DMS 273 (cell line): ENCODE measurements at regions not wholly inside any gene's neighbourhood (a gene's known extent, or its start where the extent isn't known, plus 50 kb on each side); places are given as distances from the start of the nearest gene placed in this dataset.
"Not testable (repeated sequence)": the region's sequence is repeated elsewhere in the genome, so short reads cannot be mapped to it uniquely, and the experiment has no call there.

Experiments
- DNase-seq: peaks from one replicate; lab custom pipeline; 2025; ENCODE audit not compliant: unreplicated experiment; lab: John Stamatoyannopoulos, UW

DNA sequence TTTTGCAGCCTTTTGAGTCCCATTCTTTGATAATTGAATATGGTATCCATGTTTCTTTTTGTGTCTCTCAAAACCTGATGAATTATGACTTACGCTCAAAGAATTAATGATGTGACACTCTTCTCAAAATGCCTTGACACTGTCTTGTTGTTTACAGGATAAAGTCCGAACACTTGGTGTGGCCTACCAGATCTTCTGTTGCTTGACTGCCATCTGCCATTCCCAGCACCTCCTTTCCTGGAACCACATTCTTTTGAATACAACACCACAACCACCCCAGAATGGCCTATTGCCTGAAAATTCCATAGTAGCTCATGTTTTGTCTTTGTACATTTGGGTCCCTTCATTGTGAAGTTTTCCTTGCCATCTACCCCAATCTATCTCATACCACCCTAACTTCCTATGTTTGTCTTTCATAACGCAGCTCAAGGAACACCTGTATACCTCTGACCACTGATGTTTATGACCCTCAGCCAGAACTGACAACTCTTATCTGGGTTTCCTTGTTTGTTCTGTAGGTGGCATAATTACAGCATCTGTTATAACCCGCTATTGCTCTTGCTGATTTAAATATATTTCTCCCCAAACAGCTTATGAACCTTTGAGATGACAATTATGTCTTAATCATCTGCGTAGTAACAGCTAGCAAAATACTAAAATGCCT is 991.3 kb downstream of the RAB28 start:
- DNase-seq, result no peak

DNA sequence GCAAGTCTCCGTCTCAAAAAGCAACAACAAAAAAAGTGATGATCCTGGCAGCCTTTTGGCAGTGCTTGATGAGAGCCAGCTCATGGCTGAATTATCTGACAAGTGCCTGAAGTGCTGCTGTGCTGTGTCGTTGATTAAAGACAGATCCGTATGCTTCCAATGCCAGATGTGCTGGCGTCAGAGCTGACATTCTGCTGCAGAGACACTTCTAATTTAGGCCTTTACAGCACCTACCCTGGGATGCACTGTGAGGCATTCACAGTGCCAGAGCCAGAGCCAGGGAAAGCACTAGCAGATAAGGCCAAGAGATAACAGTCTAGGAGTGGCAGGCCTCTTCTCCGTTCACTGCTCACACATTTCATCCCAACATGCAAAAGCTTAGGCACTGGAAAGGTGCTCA is 995.5 kb downstream of the RAB28 start:
- no peak for DNase-seq

DNA sequence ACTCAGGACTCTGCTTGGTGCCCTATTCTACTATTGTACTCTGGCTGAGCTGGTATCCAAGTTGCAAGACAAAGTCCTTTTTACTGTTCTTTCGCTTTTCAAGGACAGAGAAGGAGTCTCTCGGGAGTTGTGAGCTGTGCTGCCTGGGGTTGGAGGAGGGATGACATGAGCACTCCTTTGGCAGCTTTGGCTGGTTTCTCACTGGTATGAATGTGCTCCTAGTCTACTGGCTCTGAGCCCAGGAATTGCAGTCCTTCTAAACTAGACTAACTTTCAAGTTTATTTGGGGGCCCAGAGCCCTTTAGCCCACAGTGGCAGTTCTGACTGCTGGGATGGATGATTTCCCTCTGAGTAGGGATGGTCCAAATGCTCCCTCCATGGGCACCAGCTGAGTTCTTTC is 997.1 kb downstream of the RAB28 start:
- DNase-seq, result no peak

DNA sequence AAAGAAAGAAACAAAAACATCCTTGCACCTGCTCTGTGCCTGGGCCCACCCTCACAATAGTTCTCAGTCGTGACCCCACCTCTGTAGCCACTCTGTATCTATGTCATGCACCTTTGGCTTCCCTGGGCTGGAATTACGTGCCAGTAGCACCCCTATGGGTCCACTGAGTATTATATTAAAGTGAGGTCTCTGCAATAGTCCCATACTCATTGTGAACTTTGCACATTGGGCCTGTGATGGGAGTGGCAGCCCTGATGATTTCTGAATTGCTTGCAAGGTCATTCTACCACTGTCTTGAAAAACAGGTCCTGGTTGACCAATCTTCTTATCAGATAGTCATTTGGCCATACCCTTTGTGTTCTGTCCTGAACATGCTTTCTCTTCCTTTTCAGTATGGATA is 1012.1 kb downstream of the RAB28 start:
- no peak for DNase-seq

DNA sequence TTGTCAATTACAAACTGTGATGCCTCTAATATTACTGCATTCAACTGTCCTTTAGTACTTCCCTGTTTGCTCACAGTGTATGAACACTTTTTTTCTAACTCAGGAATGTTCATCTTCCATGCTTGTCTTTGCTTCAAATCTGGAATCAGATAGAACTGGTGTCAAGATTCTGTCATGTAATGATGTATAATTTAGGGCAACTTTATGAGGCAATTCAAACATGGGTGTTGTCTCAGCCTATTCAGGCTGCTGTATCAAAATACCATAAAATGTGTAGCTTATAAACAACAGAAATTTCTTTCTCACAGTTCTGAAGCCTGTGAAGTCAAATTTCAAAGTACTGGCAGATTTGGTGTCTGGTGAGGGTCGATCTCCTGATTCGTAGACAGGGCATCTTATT is 1012.9 kb downstream of the RAB28 start:
- DNase-seq, result no peak

DNA sequence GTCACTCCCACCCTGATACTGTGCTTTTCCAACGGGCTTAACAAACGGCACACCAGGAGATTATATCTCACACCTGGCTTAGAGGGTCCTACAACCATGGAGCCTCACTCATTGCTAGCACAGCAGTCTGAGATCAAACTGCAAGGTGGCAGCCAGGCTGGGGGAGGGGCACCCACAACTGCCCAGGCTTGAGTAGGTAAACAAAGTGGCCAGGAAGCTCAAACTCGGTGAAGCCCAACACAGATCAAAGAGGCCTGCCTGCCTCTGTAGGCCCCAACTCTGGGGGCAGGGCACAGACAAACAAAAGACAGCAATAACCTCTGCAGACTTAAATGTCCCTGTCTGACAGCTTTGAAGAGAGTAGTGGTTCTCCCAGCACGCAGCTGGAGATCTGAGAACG is 1022.6 kb downstream of the RAB28 start:
- not testable (repeated sequence) for DNase-seq

DNA sequence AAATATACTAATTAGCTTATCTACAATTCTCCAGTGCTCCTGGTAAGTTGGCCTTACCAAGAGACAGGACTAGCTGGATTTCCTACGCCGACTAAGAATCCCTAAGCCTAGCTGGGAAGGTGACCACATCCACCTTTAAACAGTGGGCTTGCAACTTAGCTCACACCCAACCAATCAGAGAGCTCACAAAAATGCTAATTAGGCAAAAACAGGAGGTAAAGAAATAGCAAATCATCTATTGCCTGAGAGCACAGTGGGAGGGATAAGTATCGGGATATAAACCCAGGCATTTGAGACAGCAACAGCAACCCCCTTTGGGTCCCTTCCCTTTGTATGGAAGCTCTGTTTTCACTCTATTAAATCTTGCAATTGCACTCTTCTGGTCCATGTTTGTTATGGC is 1025.0 kb downstream of the RAB28 start:
- no peak for DNase-seq

DNA sequence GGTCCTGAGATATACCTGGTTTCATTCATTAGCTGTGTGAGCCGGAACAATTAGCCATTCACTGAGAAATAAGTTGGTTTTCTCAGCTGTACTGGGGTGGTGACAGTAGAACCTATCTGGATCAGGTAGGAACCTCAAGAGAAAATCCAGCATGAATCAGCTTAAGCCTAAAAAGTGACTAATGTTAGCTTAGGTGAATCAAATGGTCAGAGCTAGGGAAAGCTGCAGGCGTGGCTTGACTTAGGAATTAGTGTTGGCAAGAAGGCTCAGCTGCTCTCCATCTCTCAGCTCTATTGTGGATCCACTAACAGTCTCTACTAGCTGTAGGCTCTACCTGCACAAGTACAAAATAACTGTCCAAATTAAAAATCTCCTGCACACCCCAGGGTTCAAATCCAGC is 1025.5 kb downstream of the RAB28 start:
- DNase-seq, result no peak

DNA sequence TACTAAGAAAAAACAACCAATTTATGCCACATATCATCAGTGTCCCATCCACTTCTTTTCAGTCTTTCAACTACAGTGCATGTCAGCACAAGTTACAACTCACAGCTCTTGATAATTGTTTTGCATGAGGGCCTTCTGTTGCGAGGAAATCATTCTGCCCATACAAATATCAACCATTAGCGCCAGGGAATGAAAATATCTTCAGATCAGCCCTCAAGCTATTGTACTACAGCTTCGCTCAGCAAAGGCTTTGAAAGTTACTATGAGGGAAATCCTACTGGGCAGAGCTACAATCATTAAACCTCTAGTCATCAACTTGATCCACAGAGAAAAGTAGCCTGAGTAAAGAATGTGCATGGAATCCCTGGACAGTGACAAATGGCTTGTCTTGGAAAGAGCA is 1023.6 kb upstream of the HS3ST1 start:
- DNase-seq, result no peak

DNA sequence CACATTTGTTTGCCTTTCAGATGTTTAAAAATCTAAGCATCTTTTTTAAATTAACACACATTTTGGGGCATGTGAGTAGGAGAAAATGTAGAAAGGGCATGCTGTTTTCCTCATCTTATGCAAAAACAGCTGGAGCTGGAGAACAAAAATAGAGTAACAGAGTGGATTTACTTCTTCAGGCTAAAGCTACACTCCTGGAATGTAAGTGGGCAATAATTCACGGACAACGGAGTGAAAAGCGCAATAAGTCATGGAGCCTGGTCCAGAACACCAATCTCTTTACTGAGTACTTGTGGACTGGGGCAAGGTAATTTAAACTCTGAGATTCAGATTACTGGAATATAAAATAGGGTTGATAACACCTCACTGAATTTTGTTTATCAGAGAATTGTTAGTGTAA is 1018.8 kb upstream of the HS3ST1 start:
- DNase-seq, result no peak

DNA sequence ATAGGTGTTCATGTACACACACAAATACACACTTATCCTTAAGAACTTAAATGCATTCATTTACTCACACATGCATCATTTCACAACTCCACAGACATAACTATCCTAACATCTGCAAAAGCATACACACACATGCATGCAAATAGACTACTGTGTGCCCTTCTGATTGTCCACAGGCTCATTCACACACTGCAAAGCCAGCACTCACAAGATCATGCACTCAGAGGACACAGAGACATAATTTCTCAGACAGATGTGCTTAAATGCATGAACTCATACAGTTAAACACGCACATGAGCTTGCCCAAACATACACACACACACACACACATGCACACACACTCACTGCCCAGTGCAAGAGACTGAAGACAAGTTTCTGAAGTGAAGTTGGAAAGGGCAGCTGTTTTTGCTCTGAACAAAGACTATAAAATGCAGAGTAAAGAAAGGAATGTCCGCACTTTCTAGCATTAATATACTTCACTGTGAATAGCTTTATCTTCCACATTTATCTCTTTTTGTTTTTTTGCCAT is 1018.0 kb upstream of the HS3ST1 start:
- DNase-seq, result no peak

DNA sequence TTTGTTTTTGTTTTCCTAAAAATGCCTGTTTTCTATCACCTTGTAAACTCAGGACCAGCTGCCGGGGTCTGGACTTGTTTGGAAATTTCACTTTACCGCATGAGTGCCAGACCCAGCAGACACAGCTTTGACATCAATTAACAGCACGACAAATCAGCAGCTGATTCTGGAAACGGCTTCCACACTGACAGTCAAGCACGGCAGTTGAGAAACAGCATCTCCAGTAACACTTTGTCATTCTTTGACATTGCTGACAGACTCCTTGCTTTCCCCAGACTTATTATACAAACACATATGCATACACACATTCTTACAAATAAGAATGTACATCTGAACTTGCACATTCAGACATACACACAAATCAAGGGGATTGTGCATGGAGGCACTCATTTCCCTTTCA is 1017.6 kb upstream of the HS3ST1 start:
- DNase-seq, result no peak

DNA sequence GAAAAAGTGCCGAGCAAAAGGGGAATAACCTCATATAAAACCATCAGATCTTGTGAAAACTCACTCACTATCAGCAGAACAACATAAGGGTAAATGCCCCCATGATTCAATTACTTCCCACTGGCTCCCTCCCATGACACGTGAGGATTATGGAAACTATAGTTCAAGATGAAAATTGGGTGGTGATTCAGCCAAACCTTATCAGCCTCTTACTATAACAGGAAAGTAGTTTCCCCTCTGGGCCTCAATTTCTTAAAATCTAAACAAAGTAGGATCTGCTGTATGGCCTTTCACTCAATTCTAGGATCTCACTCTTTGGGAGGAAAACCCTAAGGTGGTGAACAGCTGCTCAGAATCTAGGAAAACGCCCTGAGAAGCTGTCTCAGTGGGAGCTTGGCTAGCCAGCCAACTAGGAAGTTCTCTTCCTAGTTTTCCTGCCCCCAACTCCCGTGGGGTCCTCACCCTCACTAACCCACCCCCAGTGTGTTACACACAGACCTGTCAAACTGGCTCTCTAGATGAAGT is 1017.1 kb upstream of the HS3ST1 start:
- no peak for DNase-seq

DNA sequence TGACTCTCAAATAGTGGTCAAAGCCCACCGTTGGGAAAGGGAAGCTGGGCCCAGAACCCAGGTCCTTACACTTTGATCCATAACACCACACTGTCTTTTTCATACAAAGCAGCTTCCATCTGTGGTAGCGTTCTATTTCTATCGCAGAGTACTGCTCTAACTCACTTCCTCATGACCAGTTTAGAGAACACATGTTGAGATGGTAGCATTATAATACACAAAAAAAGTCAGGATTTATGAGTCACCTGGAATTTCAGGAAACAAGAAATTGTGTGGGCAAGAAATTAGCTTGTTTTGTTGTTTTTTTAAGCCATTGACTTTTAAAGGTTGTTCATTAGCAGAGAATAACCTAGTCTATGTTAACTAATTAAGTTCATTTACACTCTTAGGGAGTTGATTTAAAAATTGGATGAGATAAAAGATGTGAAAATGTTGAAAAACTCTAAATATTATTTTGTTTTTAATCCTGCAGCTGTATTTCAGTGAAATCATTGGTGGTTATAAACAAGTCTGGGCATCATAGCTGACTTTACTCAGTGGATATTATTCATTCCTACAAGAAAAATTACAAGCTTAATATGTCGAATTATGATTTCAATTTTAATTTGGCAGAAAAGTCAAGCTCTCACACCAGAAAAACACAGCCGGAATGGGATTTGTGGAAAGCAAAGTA is 1011.1 kb upstream of the HS3ST1 start:
- DNase-seq, result no peak

DNA sequence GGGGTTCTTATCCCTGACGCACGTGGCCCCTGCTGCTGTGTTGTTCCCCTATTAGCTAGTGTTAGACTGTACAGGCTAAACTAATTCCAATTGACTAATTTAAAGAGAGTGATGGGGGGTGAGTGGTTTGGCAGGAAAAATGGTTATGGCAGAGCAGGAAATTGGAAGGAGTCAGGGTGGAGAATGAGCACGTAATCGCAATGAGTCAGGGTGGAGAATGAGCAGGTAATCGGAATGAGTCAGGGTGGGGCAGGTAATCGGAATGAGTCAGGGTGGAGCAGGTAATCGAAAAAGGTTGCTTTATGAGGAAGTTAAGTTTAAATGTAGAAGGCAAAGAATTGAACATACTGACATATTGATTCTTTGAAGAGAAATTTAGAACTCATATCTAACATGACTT is 1002.6 kb upstream of the HS3ST1 start:
- not testable (repeated sequence) for DNase-seq

DNA sequence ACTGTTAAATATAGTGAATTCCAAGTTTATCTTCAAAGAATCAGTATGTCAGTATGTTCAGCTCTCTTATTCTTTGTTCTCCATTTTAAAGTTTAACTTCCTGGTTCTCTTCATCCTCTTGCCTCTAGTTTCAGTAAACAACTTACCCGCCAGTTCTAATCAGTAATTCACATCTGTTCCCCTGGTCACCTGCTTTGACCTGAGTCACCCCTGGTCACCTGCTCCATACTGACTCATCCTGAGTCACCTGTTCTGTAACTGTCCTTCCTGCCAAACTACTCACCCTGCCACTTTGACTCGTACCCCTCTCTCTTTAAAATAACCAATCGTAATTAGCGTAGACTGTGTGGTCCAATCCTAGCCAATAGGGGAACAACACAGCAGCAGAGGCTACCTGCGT is 992.7 kb upstream of the HS3ST1 start:
- no peak for DNase-seq

DNA sequence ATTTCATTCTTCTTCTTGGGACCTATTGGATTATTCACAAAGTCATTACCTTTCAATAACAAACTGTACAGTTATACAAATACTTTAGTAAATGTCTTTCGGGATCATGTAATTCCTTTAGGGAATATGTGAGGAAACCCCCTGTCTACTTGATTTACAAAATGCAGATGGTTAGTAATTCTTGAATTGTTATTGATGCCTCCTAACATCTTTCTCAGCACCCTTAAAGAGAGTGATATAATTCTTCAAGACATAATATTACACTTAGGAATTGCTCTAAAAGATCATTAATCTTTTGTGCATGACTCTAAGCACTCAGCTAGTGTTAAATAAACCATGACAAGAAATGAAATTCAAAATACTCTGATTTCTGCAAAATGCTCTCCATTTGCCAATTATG is 988.1 kb upstream of the HS3ST1 start:
- DNase-seq, result no peak

DNA sequence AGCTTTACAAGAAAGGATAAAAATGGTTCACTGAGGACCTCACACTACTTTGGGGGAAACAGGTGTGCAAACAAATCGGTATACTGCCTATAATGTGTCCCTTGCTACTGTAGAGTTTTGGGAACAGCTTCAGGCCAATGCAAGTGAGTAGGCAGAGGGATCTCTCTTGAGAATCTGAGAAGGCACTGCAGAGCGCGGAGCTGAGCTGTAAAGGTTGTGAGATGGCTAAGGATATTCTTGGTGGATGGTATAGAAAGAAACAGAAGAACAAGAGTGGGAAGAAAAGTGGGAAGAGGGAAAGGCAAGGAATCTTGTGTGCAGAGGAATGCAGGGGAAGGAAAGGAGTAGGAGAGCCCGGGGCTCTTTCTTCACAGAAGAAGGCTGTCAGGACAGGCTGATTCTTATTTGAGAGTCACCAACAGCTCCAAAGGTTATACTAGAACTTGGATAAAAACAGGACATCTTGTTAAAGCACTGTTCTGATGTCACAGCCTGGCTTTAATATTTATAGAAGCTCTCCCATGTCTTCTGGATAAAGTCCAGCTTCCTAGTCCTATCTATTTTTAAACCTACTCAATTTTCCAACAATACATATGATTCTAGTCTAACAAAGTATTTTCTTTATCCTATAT is 985.6 kb upstream of the HS3ST1 start:
- no peak for DNase-seq

DNA sequence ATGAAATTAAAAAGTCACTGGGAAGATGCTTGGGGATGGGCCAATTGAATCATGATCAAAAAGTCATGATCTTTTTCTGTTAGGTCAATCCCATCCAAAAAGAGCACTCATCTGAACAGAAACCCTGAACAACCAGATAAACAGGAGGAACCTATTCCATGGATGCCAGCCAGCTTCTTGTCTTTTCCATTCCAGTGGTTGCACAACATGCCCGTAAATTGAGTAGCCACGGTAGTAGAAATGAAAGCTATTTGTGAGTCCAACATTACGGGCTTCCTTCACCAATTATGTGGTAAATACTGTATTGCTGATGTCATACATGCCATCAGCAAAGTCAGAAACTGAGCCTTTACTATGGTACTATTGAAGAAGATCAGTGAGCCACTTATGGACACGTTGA is 982.4 kb upstream of the HS3ST1 start:
- DNase-seq, result no peak

DNA sequence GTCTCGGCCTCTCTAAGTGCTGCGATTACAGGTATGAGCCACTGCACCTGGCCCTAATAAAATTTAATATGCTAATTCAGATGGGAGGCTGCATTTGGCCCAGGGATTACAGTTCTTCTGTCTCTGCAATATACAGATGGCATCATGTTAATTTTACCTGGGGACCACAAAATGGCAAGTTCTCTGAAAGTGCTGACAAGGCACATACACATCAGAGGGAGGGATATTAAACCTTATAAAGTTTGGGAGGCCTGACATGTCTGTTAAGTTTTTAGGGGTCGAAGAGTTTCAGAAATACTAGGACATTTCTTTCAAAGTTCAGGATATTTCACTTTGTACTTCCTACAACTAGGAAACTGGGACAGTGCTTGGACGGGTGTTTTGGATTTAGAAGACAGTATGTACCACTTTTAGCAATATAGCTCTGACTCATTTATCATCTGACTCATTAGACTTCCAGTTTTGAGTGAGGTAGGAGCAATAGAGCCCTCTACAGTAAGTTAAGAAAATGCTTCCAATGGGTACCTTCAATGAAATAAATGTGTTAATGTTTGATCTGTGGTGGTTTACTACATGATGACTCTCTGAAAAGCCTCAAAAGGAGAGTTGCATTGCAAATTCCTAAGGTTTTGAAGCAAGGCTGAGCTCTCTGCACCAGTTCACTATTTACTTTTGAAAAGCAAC is 981.0 kb upstream of the HS3ST1 start:
- no peak for DNase-seq

DNA sequence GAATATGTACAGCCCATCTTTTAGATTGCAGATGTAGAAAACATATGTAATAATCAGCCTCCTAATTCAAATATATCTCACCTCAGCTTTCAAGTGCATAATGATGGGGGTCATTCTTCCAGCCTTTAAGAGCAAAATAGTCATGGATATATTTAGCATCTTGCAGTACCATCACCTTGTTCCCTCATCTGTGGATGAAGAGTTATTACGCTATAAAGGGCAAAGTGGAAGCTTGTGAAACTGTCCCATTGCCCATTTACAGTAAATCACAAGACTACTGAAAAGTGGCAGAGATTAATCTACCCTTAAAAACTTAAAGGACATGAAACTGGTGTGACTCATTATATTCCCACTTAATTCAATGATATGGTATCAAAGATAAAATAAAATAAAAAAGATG is 979.7 kb upstream of the HS3ST1 start:
- no peak for DNase-seq

DNA sequence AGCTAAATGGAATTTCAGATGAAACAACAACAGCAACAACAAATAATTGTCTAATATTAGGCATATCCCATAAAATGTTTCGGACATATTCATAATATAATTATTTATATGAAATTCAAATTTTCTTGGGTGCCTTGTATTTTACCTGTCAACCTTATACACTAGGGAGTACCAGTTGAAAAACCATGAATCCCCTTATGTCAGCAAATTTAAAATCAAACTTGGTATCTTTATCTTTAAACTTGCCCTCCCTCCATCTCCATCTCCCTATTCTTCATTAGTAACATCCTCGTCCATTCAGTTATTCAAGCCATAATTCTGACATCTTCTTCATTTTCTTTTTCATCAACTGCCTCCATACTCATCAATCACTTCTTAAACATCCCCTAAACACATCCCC is 974.5 kb upstream of the HS3ST1 start:
- no peak for DNase-seq
